GM23338 (cell line): ENCODE measurements at regions not wholly inside any gene's neighbourhood (a gene's known extent, or its start where the extent isn't known, plus 50 kb on each side); places are given as distances from the start of the nearest gene placed in this dataset.

Experiments
- CREB1 ChIP-seq: fragments of 250-450 bp; sonication (Bioruptor Pico); IDR thresholded peaks from 2 replicates; pipeline ENCODE4 v1.5.0; 2020; ENCODE audit warnings: low read depth, mild to moderate bottlenecking, moderate library complexity
- CTCF ChIP-seq, 2 experiments: fragments of 200-600 bp in 1 of 2; sonication (generic) in 1 of 2; conservative IDR thresholded peaks; 2 replicates each; pipeline versions ENCODE4 v1.5.1 to v1.6.1; 2016 to 2017; ENCODE audit warnings: antibody characterized with exemption in 2 of 2, low read depth in 2 of 2, mild to moderate bottlenecking in 2 of 2, moderate library complexity in 1 of 2
- ETS1 ChIP-seq: IDR thresholded peaks from 2 replicates; pipeline ENCODE4 v1.6.1; 2016; ENCODE audit warnings: antibody characterized with exemption
- EZH2 ChIP-seq: fragments of 200-600 bp; sonication (generic); IDR thresholded peaks from one replicate; pipeline ENCODE4 v1.8.0; 2017; ENCODE audit warnings: antibody characterized with exemption, mild to moderate bottlenecking, low read depth; ENCODE audit not compliant: unreplicated experiment
- EZH2phosphoT487 ChIP-seq: fragments of 200-600 bp; sonication (generic); IDR thresholded peaks from one replicate; pipeline ENCODE4 v1.8.1; 2018; ENCODE audit warnings: antibody characterized with exemption; ENCODE audit not compliant: unreplicated experiment
- JUNB ChIP-seq: IDR thresholded peaks from one replicate; pipeline ENCODE4 v1.6.1; 2016; ENCODE audit warnings: antibody characterized with exemption; ENCODE audit not compliant: unreplicated experiment
- POLR2AphosphoS5 ChIP-seq: IDR thresholded peaks from 2 replicates; pipeline ENCODE4 v1.6.1; 2016; ENCODE audit warnings: antibody characterized with exemption, low read depth
- STAT1 ChIP-seq: IDR thresholded peaks from one replicate; pipeline ENCODE4 v1.6.1; 2016; ENCODE audit warnings: antibody characterized with exemption; ENCODE audit not compliant: unreplicated experiment
- ZNF114 ChIP-seq: fragments of 250-450 bp; sonication (Bioruptor Pico); IDR thresholded peaks from 2 replicates; pipeline ENCODE4 v1.5.0; 2020; ENCODE audit warnings: mild to moderate bottlenecking, moderate library complexity
- ZNF331 ChIP-seq: fragments of 250-450 bp; sonication (Bioruptor Pico); IDR thresholded peaks from 2 replicates; pipeline ENCODE4 v1.5.0; 2020; ENCODE audit warnings: low read depth, mild to moderate bottlenecking, moderate library complexity
- ZNF462 ChIP-seq: fragments of 250-450 bp; sonication (Bioruptor Pico); IDR thresholded peaks from 2 replicates; pipeline ENCODE4 v1.5.0; 2020; ENCODE audit warnings: mild to moderate bottlenecking, moderate library complexity

- TF ChIP-seq ZNF462 (CRISPR knock-in tag) = no peak
- no peak for TF ChIP-seq ETS1
- no peak for TF ChIP-seq CREB1 (CRISPR knock-in tag)
- no peak for TF ChIP-seq EZH2
- no peak for TF ChIP-seq STAT1
- no peak for TF ChIP-seq ZNF331 (CRISPR knock-in tag)
- no peak for TF ChIP-seq CTCF (conservative IDR thresholded peaks at IDR 0.05; ENCODE audit: low read depth in 2 of 2)
- no peak for TF ChIP-seq POLR2AphosphoS5
- no peak for TF ChIP-seq ZNF114 (CRISPR knock-in tag)
- TF ChIP-seq EZH2phosphoT487 = no peak
- no peak for TF ChIP-seq JUNB
These were observed 67.7 kb upstream of the PJA1 start (continued) for GRCh38 chrX:69232945-69233344.
